Testis (tissue), 2 donors: ENCODE measurements at regions not wholly inside any gene's neighbourhood (a gene's known extent, or its start where the extent isn't known, plus 50 kb on each side); places are given as distances from the start of the nearest gene placed in this dataset.

Experiments
- DNase-seq: peaks from one replicate; pipeline ENCODE4 v3.0.0-alpha.2; 2019
- H3K27ac ChIP-seq, 2 donors: fragments of 200-600 bp; sonication (generic); one replicate each; pipeline ENCODE4 v1.5.1; 2019
- H3K27me3 ChIP-seq: fragments of 200-600 bp; sonication (generic); one replicate; pipeline ENCODE4 v1.5.1; 2019
- H3K36me3 ChIP-seq: fragments of 200-600 bp; sonication (generic); one replicate; pipeline ENCODE4 v1.5.1; 2017; ENCODE audit warnings: low read depth; ENCODE audit errors: missing control alignments
- H3K4me1 ChIP-seq: fragments of 200-600 bp; sonication (generic); one replicate; pipeline ENCODE4 v1.5.1; 2019
- H3K4me3 ChIP-seq, 2 donors: fragments of 200-600 bp; sonication (generic); one replicate each; pipeline ENCODE4 v1.5.1; 2017 to 2019
- H3K9me3 ChIP-seq: fragments of 200-600 bp; sonication (generic); one replicate; pipeline ENCODE4 v1.5.1; 2017
- POLR2A ChIP-seq: fragments of 450-650 bp; IDR thresholded peaks from one replicate; pipeline ENCODE4 v1.6.1; 2017; ENCODE audit warnings: antibody characterized with exemption, mild to moderate bottlenecking, moderate library complexity
- WGBS, 2 donors: methylation state at CpG; one replicate each; pipeline ENCODE4 v1.1.5; 2018; 5-methylcytosine and 5-hydroxymethylcytosine counted together
- intact Hi-C: fragments of 100-400 bp; cut with DNase I; formaldehyde crosslinking; loops from one replicate; pipeline ENCODE4 v1.15.1; 2023; ENCODE audit warnings: low total_unique reads
- microRNA counts, 2 donors: library from miRNA; unstranded; fragments of <30 nt; microRNA quantifications; one replicate each; lab custom pipeline; 2016
- microRNA-seq, 2 donors: library from miRNA; unstranded; fragments of <30 nt; microRNA quantifications; one replicate each; pipeline ENCODE4, GENCODE V29; 2016; ENCODE audit warnings: borderline number of aligned reads in 2 of 2, borderline replicate concordance in 1 of 2
- small RNA-seq, 2 donors: library from RNA; depleted of rRNA; stranded (forward); fragments of <200 nt; gene quantifications; one replicate each; pipeline ENCODE3, GENCODE V24; 2016
- TF ChIP-seq, protein P1 (sequence below), 3 experiments: fragments of 450-650 bp in 2 of 3; fragments of 200-600 bp in 1 of 3; sonication (generic) in 1 of 3; IDR thresholded peaks; one replicate each; pipeline ENCODE4 v1.5.1; 2016 to 2019; ENCODE audit warnings: antibody characterized with exemption in 3 of 3, mild to moderate bottlenecking in 2 of 3, moderate library complexity in 1 of 3

DNA sequence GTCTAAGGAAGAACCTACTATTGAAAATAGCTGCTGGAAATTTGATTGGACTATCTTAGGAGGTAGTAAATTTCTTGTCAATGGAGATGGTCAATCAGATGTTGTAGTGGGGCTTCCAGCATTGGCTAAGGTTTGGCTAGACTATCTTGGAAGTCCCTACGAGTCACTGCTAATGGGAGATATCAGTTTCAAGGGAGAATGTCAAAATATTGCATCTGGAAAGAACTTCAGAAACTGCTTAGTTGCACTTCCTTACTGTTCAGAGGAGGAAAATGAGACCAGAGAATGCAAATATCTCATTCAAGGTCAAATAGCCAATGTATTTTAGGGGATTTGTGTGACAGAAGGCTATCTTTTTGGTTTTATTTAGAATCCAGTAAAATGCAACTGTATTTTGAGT lies 53.5 kb upstream of the CCN2 start:
- Histone ChIP-seq H3K27ac (no peak overlapping the region), H3K4me1 (no peaks in the 10 kb centered on the region), H3K9me3 (no peaks in the 10 kb centered on the region), H3K4me3 (no peak overlapping the region), H3K27me3 (no peaks in the 10 kb centered on the region), H3K36me3 (no peaks in the 10 kb centered on the region)
- TF ChIP-seq POLR2A = no peak
- 56 to 63% methylated on average over 1 of the region's 1 CpG for WGBS, 2 donors
- intact Hi-C loops = no loop called here
- no peak for DNase-seq

DNA sequence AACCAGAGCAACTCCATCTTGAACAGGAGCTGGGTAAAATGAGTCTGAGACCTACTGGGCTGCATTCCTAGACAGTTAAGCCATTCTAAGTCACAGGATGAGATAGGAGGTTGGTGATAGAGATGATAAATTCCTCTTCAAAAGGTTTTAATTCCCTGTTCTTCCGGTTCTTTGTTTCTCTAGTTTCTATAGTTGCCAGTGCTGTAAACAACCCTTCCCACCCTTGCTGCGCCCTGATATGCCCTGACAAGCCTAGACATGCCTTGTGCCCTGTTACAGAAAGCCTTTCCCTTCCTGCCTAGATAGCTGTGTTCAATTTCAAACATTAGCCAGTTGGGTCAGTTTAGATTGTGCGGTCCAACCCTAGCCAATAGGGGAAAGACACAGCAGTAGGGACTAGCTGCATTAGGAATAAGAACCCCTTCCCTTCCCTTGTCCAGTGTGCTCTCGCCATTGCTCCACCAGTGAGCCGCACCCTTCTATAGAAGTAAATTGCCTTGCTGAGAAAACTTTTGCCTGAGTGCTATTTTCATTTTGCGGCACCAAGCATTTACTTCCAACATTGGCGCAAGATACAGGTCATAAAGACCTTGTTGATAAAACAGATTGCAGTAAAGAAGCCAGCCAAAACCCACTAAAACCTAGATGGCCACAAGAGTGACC lies 52.5 kb upstream of the CCN2 start:
- Histone ChIP-seq H3K27ac (no peak overlapping the region), H3K27me3 (no peaks in the 10 kb centered on the region), H3K4me1 (no peaks in the 10 kb centered on the region), H3K36me3 (no peaks in the 10 kb centered on the region), H3K9me3 (no peaks in the 10 kb centered on the region), H3K4me3 (no peak overlapping the region)
- no peak for TF ChIP-seq POLR2A
- TF ChIP-seq, protein P1, sequence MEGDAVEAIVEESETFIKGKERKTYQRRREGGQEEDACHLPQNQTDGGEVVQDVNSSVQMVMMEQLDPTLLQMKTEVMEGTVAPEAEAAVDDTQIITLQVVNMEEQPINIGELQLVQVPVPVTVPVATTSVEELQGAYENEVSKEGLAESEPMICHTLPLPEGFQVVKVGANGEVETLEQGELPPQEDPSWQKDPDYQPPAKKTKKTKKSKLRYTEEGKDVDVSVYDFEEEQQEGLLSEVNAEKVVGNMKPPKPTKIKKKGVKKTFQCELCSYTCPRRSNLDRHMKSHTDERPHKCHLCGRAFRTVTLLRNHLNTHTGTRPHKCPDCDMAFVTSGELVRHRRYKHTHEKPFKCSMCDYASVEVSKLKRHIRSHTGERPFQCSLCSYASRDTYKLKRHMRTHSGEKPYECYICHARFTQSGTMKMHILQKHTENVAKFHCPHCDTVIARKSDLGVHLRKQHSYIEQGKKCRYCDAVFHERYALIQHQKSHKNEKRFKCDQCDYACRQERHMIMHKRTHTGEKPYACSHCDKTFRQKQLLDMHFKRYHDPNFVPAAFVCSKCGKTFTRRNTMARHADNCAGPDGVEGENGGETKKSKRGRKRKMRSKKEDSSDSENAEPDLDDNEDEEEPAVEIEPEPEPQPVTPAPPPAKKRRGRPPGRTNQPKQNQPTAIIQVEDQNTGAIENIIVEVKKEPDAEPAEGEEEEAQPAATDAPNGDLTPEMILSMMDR (IDR thresholded peaks at IDR 0.05) = no peak
- no peak for DNase-seq
- 93 to 95% methylated on average over 7 of the region's 7 CpGs for WGBS, 2 donors
- intact Hi-C loops = no loop called here

MicroRNA genes in the stretch of these regions (microRNA counts, 767-probe panel; counts per million panel counts)
- microRNA hsa-miR-548aj-3p (lab: Ali Mortazavi, UCI) = 0 to 152 counts per million in 2 donors

Small RNAs in the stretch of these regions (microRNA-seq; reads per million reads assigned to microRNA genes)
- gene MIR548AJ1 = 0 reads per million in 2 donors

Small RNAs in the stretch of these regions (small RNA-seq; reads per million reads assigned to genes)
- 0 reads per million in 2 donors for gene MIR548AJ1
